HCT116 (cell line): ENCODE measurements at regions not wholly inside any gene's neighbourhood (a gene's known extent, or its start where the extent isn't known, plus 50 kb on each side); places are given as distances from the start of the nearest gene placed in this dataset.

Experiments
- ATAC-seq: fragments of 200-7000 bp; cut with Tn5 transposase; 2 replicates; pipeline ENCODE4 v1.9.1; 2020; ENCODE audit warnings: mild to moderate bottlenecking, moderate library complexity
- BruUV-seq: library from RNA; stranded (reverse); fragments of 400-500 nt; replicated peaks from 2 replicates; lab custom pipeline; 2021; lab: Mats Ljungman, UMichigan
- CTCF ChIA-PET: fragments of 300-600 bp; sonication (Branson Sonifier 250); formaldehyde crosslinking; loops from one replicate; lab custom pipeline; 2021; ENCODE audit warnings: antibody characterized with exemption; lab: Charles Lee
- POLR2A ChIA-PET: fragments of 300-600, 350-600 bp; sonication (Branson Sonifier 250); formaldehyde crosslinking; loops from one replicate; lab custom pipeline; 2021; ENCODE audit warnings: antibody characterized with exemption; lab: Charles Lee
- RAD21 ChIA-PET, 2 experiments: fragments of 300-600 bp; sonication (Branson Sonifier 250); formaldehyde crosslinking; loops; one replicate each; lab custom pipeline; 2023; ENCODE audit warnings: low total read pairs in 2 of 2; ENCODE audit not compliant: uncharacterized antibody in 2 of 2, unreplicated experiment in 2 of 2, low non-redundant PET in 1 of 2; lab: Charles Lee
- DNase-seq: peaks from one replicate; pipeline ENCODE4 v3.0.0-alpha.2; 2010; ENCODE audit warnings: low read depth, low spot score
- H2AFZ ChIP-seq: fragments of 200-600 bp; shearing (Covaris generic), sonication (generic); 2 replicates; pipeline ENCODE4 v1.6.1; 2017; ENCODE audit warnings: low read depth, mixed run types, mixed read lengths, antibody characterized with exemption, low read length; ENCODE audit not compliant: poor library complexity, severe bottlenecking
- H3K27ac ChIP-seq: 2 replicates; pipeline ENCODE4 v1.5.1; 2012; ENCODE audit warnings: low read depth, low read length
- H3K27me3 ChIP-seq: fragments of 200-600 bp; sonication (generic); 2 replicates; pipeline ENCODE4 v1.6.1; 2016; ENCODE audit warnings: mixed run types, low read length, mixed read lengths; ENCODE audit not compliant: insufficient read depth
- H3K36me3 ChIP-seq, 2 experiments: fragments of 200-500 bp in 1 of 2; fragments of 200-600 bp in 1 of 2; sonication (Bioruptor generic) in 1 of 2; sonication (generic) in 1 of 2; 2 replicates each; pipeline versions ENCODE4 v1.5.1 to v1.6.1; 2014 to 2016; ENCODE audit warnings: low read length in 2 of 2, inconsistent platforms in 1 of 2, mixed read lengths in 1 of 2, mixed run types in 1 of 2; ENCODE audit not compliant: insufficient read depth in 2 of 2, control insufficient read depth in 1 of 2
- H3K4me1 ChIP-seq, 2 experiments: fragments of 200-600 bp in 1 of 2; sonication (generic) in 1 of 2; 2 replicates each; pipeline versions ENCODE4 v1.5.1 to v1.6.1; 2012 to 2017; ENCODE audit warnings: low read length in 2 of 2, inconsistent platforms in 1 of 2, mild to moderate bottlenecking in 1 of 2, mixed read lengths in 1 of 2, mixed run types in 1 of 2, moderate library complexity in 1 of 2; ENCODE audit not compliant: insufficient read depth in 2 of 2, control insufficient read depth in 1 of 2
- H3K4me2 ChIP-seq: fragments of 200-600 bp; sonication (generic); 2 replicates; pipeline ENCODE4 v1.6.1; 2017; ENCODE audit warnings: mixed run types, low read length, mixed read lengths
- H3K4me3 ChIP-seq, 2 experiments: fragments of 200-600 bp in 1 of 2; sonication (generic) in 1 of 2; replicated peaks in 1 of 2; 2 replicates each; pipeline ENCODE4 v1.5.1; 2011 to 2016; ENCODE audit warnings: low read length in 2 of 2, control low read depth in 1 of 2, low read depth in 1 of 2, mild to moderate bottlenecking in 1 of 2, mixed read lengths in 1 of 2, mixed run types in 1 of 2
- H3K79me2 ChIP-seq: fragments of 200-600 bp; sonication (generic); 2 replicates; pipeline ENCODE4 v1.6.1; 2017; ENCODE audit warnings: mild to moderate bottlenecking, mixed run types, low read length, moderate library complexity, mixed read lengths; ENCODE audit not compliant: insufficient read depth
- H3K9ac ChIP-seq: fragments of 200-600 bp; sonication (generic); 2 replicates; pipeline ENCODE4 v1.6.1; 2016; ENCODE audit warnings: low read length, mixed read lengths
- H3K9me2 ChIP-seq: fragments of 200-600 bp; sonication (generic), shearing (Covaris generic); 2 replicates; pipeline ENCODE4 v1.6.1; 2017; ENCODE audit warnings: mixed run types, mild to moderate bottlenecking, moderate library complexity; ENCODE audit not compliant: insufficient read depth
- H3K9me3 ChIP-seq, 2 experiments: fragments of 200-500 bp in 1 of 2; fragments of 200-600 bp in 1 of 2; sonication (Bioruptor generic) in 1 of 2; sonication (generic) in 1 of 2; 2 replicates each; pipeline ENCODE4 v1.6.1; 2014 to 2017; ENCODE audit warnings: low read length in 2 of 2, mixed read lengths in 2 of 2, inconsistent platforms in 1 of 2, low read depth in 1 of 2, mild to moderate bottlenecking in 1 of 2, mixed run types in 1 of 2, moderate library complexity in 1 of 2; ENCODE audit not compliant: control insufficient read depth in 1 of 2, insufficient read depth in 1 of 2
- H4K20me1 ChIP-seq: fragments of 200-600 bp; sonication (generic), shearing (Covaris generic); 2 replicates; pipeline ENCODE4 v1.6.1; 2017; ENCODE audit warnings: mixed run types, mild to moderate bottlenecking, moderate library complexity; ENCODE audit not compliant: insufficient read depth
- EGR1 ChIP-seq: IDR thresholded peaks from 2 replicates; pipeline ENCODE4 v1.6.1; 2012; ENCODE audit warnings: low read depth
- EZH2 ChIP-seq: fragments of 200-600 bp; sonication (generic); IDR thresholded peaks from 2 replicates; pipeline ENCODE4 v1.6.1; 2017; ENCODE audit warnings: antibody characterized with exemption, mixed run types
- FOSL1 ChIP-seq: IDR thresholded peaks from 2 replicates; pipeline ENCODE4 v1.6.1; 2012; ENCODE audit warnings: low read depth
- JUND ChIP-seq: IDR thresholded peaks from 2 replicates; pipeline ENCODE4 v1.6.1; 2012
- MAX ChIP-seq: IDR thresholded peaks from 2 replicates; pipeline ENCODE4 v1.6.1; 2012
- POLR2AphosphoS5 ChIP-seq: IDR thresholded peaks from 2 replicates; pipeline ENCODE4 v1.6.1; 2011; ENCODE audit warnings: mild to moderate bottlenecking, low read depth, low read length, moderate library complexity
- REST ChIP-seq: IDR thresholded peaks from 2 replicates; pipeline ENCODE4 v1.6.1; 2012; ENCODE audit warnings: low read depth
- SIN3A ChIP-seq: IDR thresholded peaks from 2 replicates; pipeline ENCODE4 v1.6.1; 2012; ENCODE audit warnings: low read depth
- SP1 ChIP-seq: IDR thresholded peaks from 2 replicates; pipeline ENCODE4 v1.6.1; 2012; ENCODE audit warnings: low read depth
- SRF ChIP-seq: IDR thresholded peaks from 2 replicates; pipeline ENCODE4 v1.6.1; 2012; ENCODE audit warnings: low read depth
- TCF7L2 ChIP-seq: IDR thresholded peaks from 2 replicates; pipeline ENCODE4 v1.7.0; 2011; ENCODE audit warnings: borderline replicate concordance, inconsistent platforms; ENCODE audit not compliant: insufficient read depth, insufficient read length; ENCODE audit errors: extremely low read depth
- YY1 ChIP-seq: IDR thresholded peaks from 2 replicates; pipeline ENCODE4 v1.6.1; 2011; ENCODE audit warnings: low read length, low read depth, moderate library complexity, mild to moderate bottlenecking; ENCODE audit not compliant: insufficient replicate concordance; ENCODE audit errors: extremely low read depth
- ZFX ChIP-seq: fragments of 450-650 bp; IDR thresholded peaks from 2 replicates; pipeline ENCODE4 v1.6.1; 2017
- ZNF274 ChIP-seq: fragments of 200-500 bp; sonication (Bioruptor generic); IDR thresholded peaks from 2 replicates; pipeline ENCODE4 v1.6.1; 2014; ENCODE audit warnings: mild to moderate bottlenecking, low read depth, low read length, inconsistent platforms
- intact Hi-C: fragments of 100-400 bp; cut with micrococcal nuclease; formaldehyde crosslinking; loops from 2 replicates; pipeline ENCODE4 v1.10.0; 2022

GRCh38 chr12:90216020-90216552, 507.4 kb upstream of the ATP2B1 start:
- no peak overlapping the region for H3K27ac ChIP-seq
- no peak overlapping the region for H2AFZ ChIP-seq
- POLR2A ChIA-PET: no interaction called here
- H3K36me3 ChIP-seq: no peaks in the 10 kb centered on the region
- H3K9ac ChIP-seq: no peak overlapping the region
- 0 out of 2 replicates have a peak, but pooled peaks cover 4% of the 10 kb centered on the region for H3K9me2 ChIP-seq
- RAD21 ChIA-PET: no interaction called here
- CTCF ChIA-PET: no interaction called here
- H3K4me3 ChIP-seq: no peak overlapping the region
- DNase-seq: no peak
- peaks cover 0 to 5% of the 10 kb centered on the region in 2 experiments; a peak in 2 of 4 replicates for H3K4me1 ChIP-seq
- intact Hi-C loops: no loop called here
- BruUV-seq: no TSS peak
- no peak for ATAC-seq
- no peaks in the 10 kb centered on the region for H3K27me3 ChIP-seq
- no peaks in the 10 kb centered on the region for H3K9me3 ChIP-seq
- H3K79me2 ChIP-seq: no peaks in the 10 kb centered on the region
- H4K20me1 ChIP-seq: no peaks in the 10 kb centered on the region
- H3K4me2 ChIP-seq: no peak overlapping the region
- no peak for TF ChIP-seq SIN3A
- no peak for TF ChIP-seq EGR1
- no peak for TF ChIP-seq YY1
- no peak for TF ChIP-seq EZH2
- TF ChIP-seq SP1: no peak
- TF ChIP-seq FOSL1: no peak
- no peak for TF ChIP-seq POLR2AphosphoS5
- no peak for TF ChIP-seq MAX
- no peak for TF ChIP-seq REST
- no peak for TF ChIP-seq JUND
- no peak for TF ChIP-seq ZNF274
- no peak for TF ChIP-seq SRF
- TF ChIP-seq TCF7L2: no peak
- TF ChIP-seq ZFX: no peak
- TF ChIP-seq, all 23 proteins: peak for 0
